Neuronal stem cell (in vitro differentiated cells): ENCODE measurements at regions not wholly inside any gene's neighbourhood (a gene's known extent, or its start where the extent isn't known, plus 50 kb on each side); places are given as distances from the start of the nearest gene placed in this dataset.

Experiments
- DNase-seq: peaks from one replicate; pipeline ENCODE4 v3.0.0-alpha.2; 2013; ENCODE audit warnings: low spot score
- H2AFZ ChIP-seq: one replicate; pipeline ENCODE4 v1.6.1; 2013; ENCODE audit warnings: mild to moderate bottlenecking, low read length, inconsistent platforms
- H2AK5ac ChIP-seq: 2 replicates; pipeline ENCODE4 v1.6.1; 2013; ENCODE audit warnings: low read depth, mild to moderate bottlenecking, inconsistent platforms, low read length, moderate library complexity, mixed read lengths
- H2BK120ac ChIP-seq: 2 replicates; pipeline ENCODE4 v1.6.1; 2013; ENCODE audit warnings: low read depth, mild to moderate bottlenecking, inconsistent platforms, low read length, moderate library complexity, mixed read lengths
- H2BK12ac ChIP-seq: one replicate; pipeline ENCODE4 v1.6.1; 2013; ENCODE audit warnings: low read length, inconsistent platforms
- H2BK15ac ChIP-seq: 2 replicates; pipeline ENCODE4 v1.6.1; 2013; ENCODE audit warnings: mild to moderate bottlenecking, low read length, inconsistent platforms, mixed read lengths
- H2BK5ac ChIP-seq: one replicate; pipeline ENCODE4 v1.6.1; 2013; ENCODE audit warnings: inconsistent platforms, mild to moderate bottlenecking, low read length, moderate library complexity
- H3K14ac ChIP-seq: one replicate; pipeline ENCODE4 v1.6.1; 2013; ENCODE audit warnings: low read length, inconsistent platforms
- H3K18ac ChIP-seq: 2 replicates; pipeline ENCODE4 v1.6.1; 2013; ENCODE audit warnings: low read length, inconsistent platforms
- H3K23ac ChIP-seq: 2 replicates; pipeline ENCODE4 v1.6.1; 2013; ENCODE audit warnings: low read depth, mild to moderate bottlenecking, mixed read lengths, low read length, inconsistent platforms; ENCODE audit not compliant: poor library complexity
- H3K27ac ChIP-seq: replicated peaks from 3 replicates; pipeline ENCODE4 v1.5.1; 2013; ENCODE audit warnings: low read length, inconsistent platforms
- H3K27me3 ChIP-seq, 3 experiments: 2 replicates each; pipeline ENCODE4 v1.6.1; 2013; ENCODE audit warnings: low read length in 3 of 3, mild to moderate bottlenecking in 2 of 3, inconsistent platforms in 1 of 3, low read depth in 1 of 3, mixed read lengths in 1 of 3, moderate library complexity in 1 of 3; ENCODE audit not compliant: control insufficient read depth in 3 of 3, insufficient read depth in 3 of 3
- H3K36me3 ChIP-seq, 2 donors: replicated peaks in 1 of 2; 2 replicates each; pipeline ENCODE4 v1.6.1; 2013; ENCODE audit warnings: low read length in 2 of 2; ENCODE audit not compliant: control insufficient read depth in 2 of 2, insufficient read depth in 2 of 2
- H3K4ac ChIP-seq: 2 replicates; pipeline ENCODE4 v1.6.1; 2013; ENCODE audit warnings: inconsistent platforms, mild to moderate bottlenecking, low read length, moderate library complexity
- H3K4me1 ChIP-seq, 2 donors: 1 replicate in 1 of 2; 2 replicates in 1 of 2; pipeline ENCODE4 v1.6.1; 2013; ENCODE audit warnings: low read length in 2 of 2, low read depth in 1 of 2; ENCODE audit not compliant: control insufficient read depth in 2 of 2, insufficient read depth in 1 of 2
- H3K4me2 ChIP-seq: one replicate; pipeline ENCODE4 v1.6.1; 2013; ENCODE audit warnings: mild to moderate bottlenecking, low read length, inconsistent platforms; ENCODE audit not compliant: insufficient read depth, poor library complexity, severe bottlenecking
- H3K4me3 ChIP-seq, 2 donors: 2 replicates each; pipeline ENCODE4 v1.5.1; 2013; ENCODE audit warnings: low read length in 2 of 2, mild to moderate bottlenecking in 2 of 2, inconsistent platforms in 1 of 2, moderate library complexity in 1 of 2
- H3K79me1 ChIP-seq: one replicate; pipeline ENCODE4 v1.6.1; 2013; ENCODE audit warnings: low read depth, mild to moderate bottlenecking, inconsistent platforms, low read length, moderate library complexity
- H3K9ac ChIP-seq: one replicate; pipeline ENCODE4 v1.6.1; 2013; ENCODE audit warnings: mild to moderate bottlenecking, low read depth, low read length, inconsistent platforms; ENCODE audit not compliant: poor library complexity
- H3K9me3 ChIP-seq, 2 donors: replicated peaks in 1 of 2; 2 replicates each; pipeline versions ENCODE3 to v1.6.1; 2013; ENCODE audit warnings: low read length in 2 of 2, mild to moderate bottlenecking in 2 of 2, inconsistent platforms in 1 of 2, low read depth in 1 of 2, mixed read lengths in 1 of 2, moderate library complexity in 1 of 2; ENCODE audit not compliant: control insufficient read depth in 2 of 2, insufficient read depth in 1 of 2
- H4K8ac ChIP-seq: one replicate; pipeline ENCODE4 v1.6.1; 2013; ENCODE audit warnings: low read depth, mild to moderate bottlenecking, inconsistent platforms, low read length, moderate library complexity
- H4K91ac ChIP-seq: one replicate; pipeline ENCODE4 v1.6.1; 2013; ENCODE audit warnings: low read length, low read depth, mild to moderate bottlenecking, inconsistent platforms; ENCODE audit not compliant: poor library complexity
- WGBS, 2 donors: extraction: QIAGEN DNeasy Blood & Tissue Kit; methylation state at CpG; one replicate each; pipeline ENCODE4 v1.1.7; 2013; ENCODE audit warnings: missing lambda C conversion rate in 2 of 2, mixed read lengths in 1 of 2; ENCODE audit not compliant: insufficient read length in 2 of 2, insufficient replicate concordance in 1 of 2; ENCODE audit errors: extremely low coverage in 2 of 2; 5-methylcytosine and 5-hydroxymethylcytosine counted together

GRCh38 chr5:2904956-2905355, 153.5 kb upstream of the IRX2 start:
- Histone ChIP-seq H3K14ac (no peak overlapping the region), H3K27me3 (no peaks in the 10 kb centered on the region), H3K36me3 (no peaks in the 10 kb centered on the region), H2BK15ac (no peak overlapping the region), H3K4me3 (no peak overlapping the region), H2BK120ac (no peak overlapping the region), H3K18ac (no peak overlapping the region), H3K9ac (no peak overlapping the region), H4K91ac (no peak overlapping the region), H3K79me1 (peaks cover 1% of the 10 kb centered on the region), H3K4ac (no peak overlapping the region), H3K9me3 (no peaks in the 10 kb centered on the region), H2AFZ (no peak overlapping the region), H3K4me2 (no peak overlapping the region), H2BK12ac (no peak overlapping the region), H3K27ac (no peak overlapping the region), H3K23ac (no peak overlapping the region), H4K8ac (no peak overlapping the region), H3K4me1 (peaks cover 3 to 5% of the 10 kb centered on the region in 2 donors), H2AK5ac (no peak overlapping the region), H2BK5ac (no peak overlapping the region)
- WGBS, 2 donors, result no CpG with 5 or more reads among the region's 9 CpGs
- no peak for DNase-seq

- Histone ChIP-seq H2BK12ac (no peak overlapping the region), H3K4me2 (no peak overlapping the region), H3K18ac (no peak overlapping the region), H3K27me3 (no peaks in the 10 kb centered on the region), H2BK5ac (no peak overlapping the region), H3K23ac (no peak overlapping the region), H4K91ac (no peak overlapping the region), H3K9ac (no peak overlapping the region), H2BK120ac (no peak overlapping the region), H3K4me3 (no peak overlapping the region), H2BK15ac (no peak overlapping the region), H3K27ac (no peak overlapping the region), H2AFZ (no peak overlapping the region), H4K8ac (no peak overlapping the region), H3K79me1 (peaks cover 1% of the 10 kb centered on the region), H3K4ac (no peak overlapping the region), H3K4me1 (peaks cover 3 to 5% of the 10 kb centered on the region in 2 donors), H2AK5ac (no peak overlapping the region), H3K36me3 (no peaks in the 10 kb centered on the region), H3K14ac (no peak overlapping the region), H3K9me3 (no peaks in the 10 kb centered on the region)
- WGBS, 2 donors, result no CpG with 5 or more reads among the region's 13 CpGs
- DNase-seq, result no peak
These were observed 152.9 kb upstream of the IRX2 start for GRCh38 chr5:2904399-2904798.

- no peaks in the 10 kb centered on the region for H3K36me3 ChIP-seq
- no peak overlapping the region for H2AFZ ChIP-seq
- H3K79me1 ChIP-seq, result peaks cover 1% of the 10 kb centered on the region
- no peak overlapping the region for H4K91ac ChIP-seq
- peak overlapping the region; percentile 41 for H3K14ac ChIP-seq
- no peak overlapping the region for H3K9ac ChIP-seq
- no peak overlapping the region for H2BK120ac ChIP-seq
- peaks cover 3% of the 10 kb centered on the region in 2 donors for H3K4me1 ChIP-seq
- no peaks in the 10 kb centered on the region for H3K9me3 ChIP-seq
- no CpG with 5 or more reads among the region's 30 CpGs for WGBS, 2 donors
- H3K4me3 ChIP-seq, result no peak overlapping the region
- H3K18ac ChIP-seq, result no peak overlapping the region
- H2BK5ac ChIP-seq, result no peak overlapping the region
- no peak overlapping the region for H4K8ac ChIP-seq
- no peak overlapping the region for H3K27ac ChIP-seq
- no peak overlapping the region for H3K4ac ChIP-seq
- peak overlapping the region; percentile 23 for H3K23ac ChIP-seq
- H2BK12ac ChIP-seq, result no peak overlapping the region
- DNase-seq, result no peak
- H2BK15ac ChIP-seq, result no peak overlapping the region
- H3K4me2 ChIP-seq, result no peak overlapping the region
- no peaks in the 10 kb centered on the region for H3K27me3 ChIP-seq
- H2AK5ac ChIP-seq, result peak overlapping the region; percentile 8
These were observed 152.2 kb upstream of the IRX2 start for GRCh38 chr5:2903451-2904395.

- Histone ChIP-seq H3K9me3 (no peaks in the 10 kb centered on the region), H2BK12ac (no peak overlapping the region), H3K18ac (peak overlapping the region; percentile 65), H2AK5ac (peak overlapping the region; percentile 2), H3K27me3 (no peaks in the 10 kb centered on the region), H4K8ac (peak overlapping the region; percentile 23), H2AFZ (peak overlapping the region; percentile 87), H2BK120ac (no peak overlapping the region), H3K4me1 (peaks cover 3% of the 10 kb centered on the region in 2 donors), H2BK15ac (no peak overlapping the region), H3K79me1 (peaks cover 1% of the 10 kb centered on the region), H2BK5ac (no peak overlapping the region), H3K36me3 (no peaks in the 10 kb centered on the region), H3K23ac (no peak overlapping the region), H3K4me2 (no peak overlapping the region), H3K27ac (no peak overlapping the region), H3K4me3 (no peak overlapping the region), H3K9ac (no peak overlapping the region), H4K91ac (no peak overlapping the region), H3K14ac (no peak overlapping the region), H3K4ac (no peak overlapping the region)
- DNase-seq, result no peak
- WGBS, 2 donors, result no CpG with 5 or more reads among the region's 13 CpGs
These were observed 151.3 kb upstream of the IRX2 start for GRCh38 chr5:2902742-2903297.
